ENCODE measurements at regions not wholly inside any gene's neighbourhood (a gene's known extent, or its start where the extent isn't known, plus 50 kb on each side); places are given as distances from the start of the nearest gene placed in this dataset.

DNA sequence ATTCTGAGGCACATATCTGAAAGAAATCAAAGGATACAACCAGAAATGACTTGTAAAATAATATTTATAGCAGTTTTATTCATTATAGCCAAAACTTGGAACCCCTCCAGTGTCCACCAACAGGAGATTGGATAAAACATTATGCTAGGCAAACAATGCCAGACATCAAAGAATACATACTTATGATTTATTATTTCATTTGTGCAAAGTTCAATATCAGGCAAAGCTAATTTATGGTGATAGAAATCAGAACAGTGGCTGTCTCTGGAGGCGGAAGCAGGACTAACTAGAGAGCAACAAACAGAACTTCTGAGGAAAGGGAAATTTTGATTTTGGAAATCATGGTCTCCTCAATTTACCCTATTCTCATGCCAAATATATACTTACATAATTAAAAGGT lies 193.1 kb downstream of the ICE1 start:
- DNase-seq: no peak

DNA sequence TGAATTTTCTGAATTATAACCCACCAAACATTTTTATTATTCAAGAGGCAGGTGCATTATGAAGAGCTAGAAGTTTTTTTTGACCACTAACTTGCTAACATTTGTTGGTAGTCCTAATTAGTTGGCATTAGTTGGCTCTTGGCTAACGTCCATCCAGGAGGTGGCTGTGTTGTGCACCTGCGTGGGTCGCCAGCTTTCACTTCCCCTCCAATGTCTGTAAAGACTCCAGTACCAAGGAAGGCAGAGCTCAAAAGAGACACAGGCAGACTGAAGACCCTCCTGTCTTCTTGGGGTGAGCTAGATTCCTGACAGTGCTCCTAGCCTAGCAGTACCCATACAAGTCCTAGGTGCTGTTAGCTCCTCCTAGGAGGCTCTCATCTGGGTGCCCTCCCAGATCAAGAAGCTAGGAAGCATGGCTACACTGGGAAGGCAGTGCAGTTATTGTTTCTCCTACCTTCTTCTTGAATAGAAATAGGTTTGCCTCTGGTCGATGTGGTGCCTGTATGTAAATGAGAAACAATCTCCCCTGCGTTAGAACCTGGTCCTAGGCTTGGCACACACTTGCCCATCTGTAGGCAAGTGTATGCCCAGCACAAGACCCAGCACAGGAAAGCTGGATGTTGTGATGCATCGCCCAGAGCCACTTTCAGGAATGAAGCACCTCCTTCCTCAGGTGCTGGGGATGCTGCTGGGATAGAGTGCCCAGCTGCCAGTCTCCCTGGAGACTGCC lies 190.9 kb downstream of the ICE1 start:
- DNase-seq: no peak

DNA sequence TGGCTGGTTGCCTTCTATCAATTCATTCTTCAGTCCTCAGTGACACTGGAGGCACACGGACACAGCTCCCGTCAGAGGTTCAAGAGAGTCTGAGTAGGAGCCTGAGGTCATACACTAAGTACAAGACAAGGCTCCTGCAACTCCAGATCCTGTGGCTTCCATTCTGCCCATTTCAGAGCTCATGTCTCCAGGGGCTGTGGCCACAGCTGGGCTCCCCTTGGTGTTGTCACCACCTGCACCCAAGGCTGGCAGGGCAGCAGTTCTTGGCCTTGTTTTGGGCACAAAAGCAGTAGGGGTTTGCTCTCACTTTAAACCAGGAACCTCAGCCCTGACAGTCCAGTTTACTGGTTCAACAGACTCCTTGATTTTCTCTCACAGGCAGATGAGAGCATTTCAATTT lies 189.6 kb downstream of the ICE1 start:
- no peak for DNase-seq

- DNase-seq: no peak
Observed at GRCh38 chr5:5609935-5610334, 187.5 kb downstream of the ICE1 start.

- DNase-seq: no peak
Observed at GRCh38 chr5:5605170-5605764, 182.8 kb downstream of the ICE1 start.

GRCh38 chr5:5602554-5602953 lies 180.1 kb downstream of the ICE1 start:
- no peak for DNase-seq

GRCh38 chr5:5598547-5599113 lies 176.2 kb downstream of the ICE1 start:
- DNase-seq: no peak

GRCh38 chr5:5593391-5593790 lies 170.9 kb downstream of the ICE1 start:
- DNase-seq: no peak

DNA sequence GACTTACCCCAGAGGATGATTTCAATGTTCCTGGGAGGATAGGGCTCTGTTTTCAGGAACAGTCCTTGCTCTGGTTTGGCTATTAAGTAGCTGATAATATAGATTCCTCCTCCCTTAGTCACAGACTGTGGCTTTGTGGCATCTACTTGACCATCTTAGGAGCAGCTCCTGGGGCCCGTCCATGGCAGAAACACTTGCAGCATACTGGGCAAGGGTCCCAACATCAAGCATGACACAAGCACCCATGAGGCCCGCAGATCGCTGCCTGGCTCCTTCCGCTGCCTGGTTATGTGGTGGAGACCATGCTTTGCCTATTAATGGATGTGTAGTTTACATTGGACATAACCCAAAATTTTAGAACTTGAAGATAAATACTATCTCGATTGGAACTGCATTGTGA lies 170.1 kb downstream of the ICE1 start:
- no peak for DNase-seq

GRCh38 chr5:5591567-5591966 lies 169.1 kb downstream of the ICE1 start:
- no peak for DNase-seq

GRCh38 chr5:5589857-5590256 lies 167.4 kb downstream of the ICE1 start:
- DNase-seq: no peak

GRCh38 chr5:5588887-5589826 lies 166.7 kb downstream of the ICE1 start:
- no peak for DNase-seq

DNA sequence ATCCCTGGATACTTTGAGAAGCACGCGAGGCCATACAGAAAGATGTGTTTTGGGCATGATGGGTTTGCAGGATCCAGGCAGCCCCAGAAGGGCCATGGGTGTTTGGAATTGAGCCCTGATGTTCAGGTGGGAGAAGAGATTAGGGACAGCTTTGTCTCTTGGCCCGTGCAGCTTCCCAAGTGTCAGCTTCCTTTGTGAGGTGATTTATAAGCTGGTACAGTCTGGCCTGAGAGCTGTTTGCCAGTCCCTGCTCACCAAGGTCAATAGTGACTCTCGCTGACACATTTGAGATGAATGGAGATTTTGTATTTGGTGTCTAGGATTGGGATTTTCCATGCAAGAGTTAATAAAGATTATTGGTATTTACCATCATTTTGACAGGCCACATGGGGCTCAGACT lies 165.9 kb downstream of the ICE1 start:
- no peak for DNase-seq

DNA sequence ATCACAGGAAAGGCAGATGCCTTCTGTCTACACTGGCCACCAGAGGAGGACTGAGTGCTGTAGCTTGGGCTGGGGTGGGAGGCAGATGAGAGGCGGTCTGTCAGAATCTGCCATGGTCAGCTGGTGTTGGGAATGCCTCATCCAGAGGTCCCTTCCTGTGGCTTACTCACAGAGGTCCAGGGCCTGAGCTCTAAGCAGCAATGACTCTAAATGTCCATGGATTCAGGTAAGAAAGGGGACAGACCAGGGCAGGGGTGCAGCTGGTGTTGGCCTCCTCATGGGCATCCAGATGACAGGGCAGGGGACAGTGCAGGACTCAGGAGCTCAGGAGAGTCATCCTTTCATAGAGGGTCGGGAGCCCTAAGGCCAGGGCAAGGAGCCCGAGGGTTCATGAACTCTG lies 165.0 kb downstream of the ICE1 start:
- DNase-seq: no peak

- DNase-seq: no peak
Observed at GRCh38 chr5:5586721-5587120, 164.2 kb downstream of the ICE1 start.

- DNase-seq: no peak
Observed at GRCh38 chr5:5585751-5586341, 163.4 kb downstream of the ICE1 start.

DNA sequence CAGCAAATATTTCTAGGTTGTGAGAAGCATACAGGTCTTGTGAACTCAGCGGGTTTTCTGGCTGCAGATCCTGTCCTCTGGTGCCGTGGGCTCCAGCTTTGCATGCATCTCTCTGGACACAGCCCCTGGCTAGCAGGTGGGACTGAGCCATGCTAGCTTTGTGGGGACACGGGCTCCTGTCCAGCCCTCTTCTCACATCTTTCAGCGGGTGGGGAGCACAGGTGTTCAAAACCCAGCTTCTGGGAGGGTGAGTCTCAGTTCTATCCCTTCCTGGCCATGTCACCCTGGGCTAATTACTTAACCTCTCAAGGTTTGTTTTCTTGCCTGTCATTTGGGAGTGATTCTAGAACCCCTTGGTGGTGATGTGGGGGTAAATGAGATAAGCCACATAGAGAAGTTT lies 162.3 kb downstream of the ICE1 start:
- no peak for DNase-seq

DNA sequence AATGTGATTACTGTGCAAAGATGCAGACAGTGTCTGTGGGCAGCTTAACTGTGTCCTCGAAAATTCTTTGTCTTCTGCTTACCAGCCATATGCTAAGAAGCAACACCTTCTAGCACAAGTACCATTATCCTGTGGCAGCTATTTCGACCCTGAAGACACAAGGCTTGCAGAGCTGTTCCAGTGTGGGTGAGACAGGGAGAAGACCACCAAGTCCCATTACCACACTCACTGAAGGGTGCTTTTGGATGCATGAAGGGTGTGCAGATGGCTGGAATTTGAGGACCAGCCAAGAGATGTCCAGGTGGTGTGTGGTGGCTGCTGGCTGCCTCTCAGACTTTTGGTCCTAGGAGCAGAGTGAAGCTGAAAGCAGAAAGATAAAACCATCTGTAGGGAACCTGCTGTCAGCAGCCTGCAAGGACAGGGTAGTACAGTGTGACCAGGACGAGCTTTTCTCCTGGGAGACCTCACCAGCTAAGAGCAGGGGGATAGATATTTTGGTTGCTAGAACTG lies 161.8 kb downstream of the ICE1 start:
- DNase-seq: no peak

DNA sequence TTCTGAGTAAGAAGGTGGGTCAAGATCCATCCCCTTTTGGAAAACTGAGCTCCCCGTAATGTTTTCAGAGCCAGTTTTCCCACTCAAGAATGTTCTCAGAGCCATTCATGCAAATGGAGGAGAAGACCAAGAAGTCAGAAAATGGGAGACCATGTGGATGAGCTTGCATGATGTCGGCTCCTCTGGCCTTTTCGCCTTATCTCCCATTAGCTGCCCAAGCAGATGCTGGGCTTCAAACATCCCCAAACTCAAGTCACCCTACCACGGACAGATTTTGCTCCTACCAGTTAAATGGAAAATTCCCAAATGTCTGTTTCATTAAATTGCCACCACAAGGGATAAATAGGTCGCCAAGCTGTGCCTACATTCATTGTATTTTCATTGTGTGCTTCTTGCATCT lies 161.4 kb downstream of the ICE1 start:
- DNase-seq: no peak

GRCh38 chr5:5583023-5583765 lies 160.7 kb downstream of the ICE1 start:
- DNase-seq: no peak

DNA sequence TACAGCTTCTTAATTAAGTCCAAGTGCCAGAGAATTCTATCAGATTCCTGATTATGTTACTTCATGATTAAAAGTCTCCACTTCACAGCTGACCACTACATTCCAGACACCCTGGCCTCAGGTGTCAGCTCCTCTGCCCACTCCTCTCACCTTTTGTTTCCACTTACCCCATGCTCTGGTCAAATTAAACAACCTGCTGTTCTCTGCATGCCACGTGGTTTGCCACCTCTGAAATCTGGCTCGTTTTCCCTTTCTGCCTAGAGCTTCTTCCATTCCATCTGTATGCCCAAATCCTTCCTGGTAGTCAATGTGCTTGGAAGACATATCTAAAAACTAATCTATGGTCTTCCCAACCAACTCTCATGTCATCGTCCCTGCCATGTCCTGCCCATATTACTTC lies 158.6 kb downstream of the ICE1 start:
- DNase-seq: no peak

DNA sequence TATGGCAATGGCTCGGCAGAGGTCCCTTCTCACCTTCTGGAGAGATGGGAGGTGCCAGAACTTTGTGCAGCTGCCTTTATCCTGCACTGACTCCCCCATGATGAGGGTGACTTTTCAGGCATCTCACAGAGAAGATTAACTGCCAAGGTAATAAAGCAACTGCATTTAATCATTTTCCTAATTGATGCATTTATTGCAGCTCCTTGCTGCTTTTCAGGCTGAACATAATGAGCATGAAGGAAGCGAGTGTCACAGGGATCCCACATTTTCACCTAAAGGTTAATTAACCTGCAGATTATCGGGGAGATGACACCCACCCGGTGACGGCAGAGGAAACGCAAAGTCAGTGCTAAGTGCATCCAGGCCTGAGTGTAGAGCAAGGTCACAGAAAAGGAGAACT lies 154.3 kb downstream of the ICE1 start:
- DNase-seq: no peak
